ENCODE measurements at regions not wholly inside any gene's neighbourhood (a gene's known extent, or its start where the extent isn't known, plus 50 kb on each side); places are given as distances from the start of the nearest gene placed in this dataset.

- ATAC-seq = no peak
- intact Hi-C loops (cut with DNase I, micrococcal nuclease) = no loop called here
These were observed 96.1 kb downstream of the ARL6IP6 start for GRCh38 chr2:152814475-152815030.

DNA sequence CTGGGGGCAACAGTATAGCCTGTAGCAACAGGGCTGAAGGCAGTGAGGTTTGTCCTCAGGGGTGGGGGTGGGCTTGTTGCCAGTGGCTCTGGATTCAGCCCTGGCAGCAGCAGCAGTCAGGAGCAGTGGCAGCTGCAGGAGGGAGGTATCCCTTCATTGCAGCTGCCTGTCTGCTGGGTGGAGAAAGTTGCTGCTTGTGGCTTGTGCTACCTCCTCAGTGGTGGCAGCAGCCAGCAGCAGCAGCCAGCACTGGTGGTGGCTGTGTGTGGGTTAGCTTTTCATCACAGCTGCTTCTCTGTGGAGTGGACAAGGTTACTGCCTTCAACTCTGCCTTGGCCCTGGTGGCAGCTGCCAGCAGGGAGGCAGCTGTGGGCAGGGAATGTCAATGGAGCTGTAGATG lies 94.9 kb downstream of the ARL6IP6 start:
- ATAC-seq = no peak

More at GRCh38 chr2:152814475-152815030, 96.1 kb downstream of the ARL6IP6 start:
- Histone ChIP-seq H3K4me1 (ENCODE audit: low read depth) (no peaks in the 10 kb centered on the region), H3K9me3 (peaks cover 12% of the 10 kb centered on the region), H3K4me3 (no peak overlapping the region), H3K36me3 (ENCODE audit: low read depth) (no peaks in the 10 kb centered on the region)
- peak in 1 of 3 donors; percentile 6 for DNase-seq
- no peak for TF ChIP-seq CTCF (IDR thresholded peaks at IDR 0.05)

More for the DNA sequence above, 94.9 kb downstream of the ARL6IP6 start:
- H3K4me3 ChIP-seq = no peak overlapping the region
- H3K9me3 ChIP-seq = peaks cover 12% of the 10 kb centered on the region
- intact Hi-C loops (cut with DNase I, micrococcal nuclease) = no loop called here
- H3K36me3 ChIP-seq (ENCODE audit: low read depth) = no peaks in the 10 kb centered on the region
- TF ChIP-seq CTCF (IDR thresholded peaks at IDR 0.05) = no peak
- no peaks in the 10 kb centered on the region for H3K4me1 ChIP-seq (ENCODE audit: low read depth)
- no peak for DNase-seq

All from mucosa of descending colon (tissue), 3 donors.